OCI-LY1 (cell line): ENCODE measurements at regions not wholly inside any gene's neighbourhood (a gene's known extent, or its start where the extent isn't known, plus 50 kb on each side); places are given as distances from the start of the nearest gene placed in this dataset.

Experiments
- EZH2 ChIP-seq: fragments of 200-600 bp; sonication (generic), shearing (Covaris generic); IDR thresholded peaks from 2 replicates; pipeline ENCODE4 v1.8.0; 2017; ENCODE audit warnings: borderline replicate concordance, mixed run types, mild to moderate bottlenecking, antibody characterized with exemption, low read length, moderate library complexity, mixed read lengths
- TF ChIP-seq, protein P1 (sequence below): fragments of 200-600 bp; sonication (generic), shearing (Covaris generic); IDR thresholded peaks from 2 replicates; pipeline ENCODE4 v1.5.1; 2017; ENCODE audit warnings: mild to moderate bottlenecking, antibody characterized with exemption, low read length, moderate library complexity, mixed read lengths

DNA sequence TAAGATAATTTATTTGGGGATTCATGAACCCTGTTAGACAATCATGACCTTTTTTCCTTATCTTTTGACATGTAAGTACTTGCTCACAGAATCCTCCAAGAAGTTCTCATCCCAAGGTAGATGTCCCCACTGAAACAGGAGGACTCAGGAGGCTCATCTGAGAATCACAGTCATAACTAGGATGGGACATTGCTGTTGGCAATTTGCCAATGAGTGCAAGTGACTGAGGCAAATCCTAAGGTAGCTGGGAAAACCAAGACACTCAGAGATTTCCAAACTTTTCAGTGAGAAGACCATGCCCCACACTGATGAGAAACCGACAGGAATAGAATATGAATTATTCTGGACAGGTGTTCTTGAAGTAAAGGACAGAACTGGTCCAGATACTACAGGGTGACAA is 735.0 kb downstream of the TMEM182 start:
- TF ChIP-seq EZH2, result no peak
- TF ChIP-seq, protein P1, sequence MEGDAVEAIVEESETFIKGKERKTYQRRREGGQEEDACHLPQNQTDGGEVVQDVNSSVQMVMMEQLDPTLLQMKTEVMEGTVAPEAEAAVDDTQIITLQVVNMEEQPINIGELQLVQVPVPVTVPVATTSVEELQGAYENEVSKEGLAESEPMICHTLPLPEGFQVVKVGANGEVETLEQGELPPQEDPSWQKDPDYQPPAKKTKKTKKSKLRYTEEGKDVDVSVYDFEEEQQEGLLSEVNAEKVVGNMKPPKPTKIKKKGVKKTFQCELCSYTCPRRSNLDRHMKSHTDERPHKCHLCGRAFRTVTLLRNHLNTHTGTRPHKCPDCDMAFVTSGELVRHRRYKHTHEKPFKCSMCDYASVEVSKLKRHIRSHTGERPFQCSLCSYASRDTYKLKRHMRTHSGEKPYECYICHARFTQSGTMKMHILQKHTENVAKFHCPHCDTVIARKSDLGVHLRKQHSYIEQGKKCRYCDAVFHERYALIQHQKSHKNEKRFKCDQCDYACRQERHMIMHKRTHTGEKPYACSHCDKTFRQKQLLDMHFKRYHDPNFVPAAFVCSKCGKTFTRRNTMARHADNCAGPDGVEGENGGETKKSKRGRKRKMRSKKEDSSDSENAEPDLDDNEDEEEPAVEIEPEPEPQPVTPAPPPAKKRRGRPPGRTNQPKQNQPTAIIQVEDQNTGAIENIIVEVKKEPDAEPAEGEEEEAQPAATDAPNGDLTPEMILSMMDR, result no peak
